Stromal cell of bone marrow (primary cell): ENCODE measurements at regions not wholly inside any gene's neighbourhood (a gene's known extent, or its start where the extent isn't known, plus 50 kb on each side); places are given as distances from the start of the nearest gene placed in this dataset.
"Not testable (repeated sequence)": the region's sequence is repeated elsewhere in the genome, so short reads cannot be mapped to it uniquely, and the experiment has no call there.

Experiments
- DNase-seq: peaks from one replicate; pipeline ENCODE4 v3.0.0-alpha.2; 2012; ENCODE audit warnings: low read depth

- no peak for DNase-seq
Measured at GRCh38 chr15:53031469-53031868, 241.3 kb upstream of the ONECUT1 start.

- no peak for DNase-seq
Measured at GRCh38 chr15:53022788-53023187, 232.7 kb upstream of the ONECUT1 start.

- no peak for DNase-seq
Measured at GRCh38 chr15:53013329-53013728, 223.2 kb upstream of the ONECUT1 start.

GRCh38 chr15:53011779-53012178 lies 221.6 kb upstream of the ONECUT1 start:
- DNase-seq: not testable (repeated sequence)

- DNase-seq: no peak
Measured at GRCh38 chr15:53009093-53009492, 219.0 kb upstream of the ONECUT1 start.

- DNase-seq: no peak
Measured at GRCh38 chr15:53000409-53000808, 210.3 kb upstream of the ONECUT1 start.

- DNase-seq: no peak
Measured at GRCh38 chr15:52997123-52997522, 207.0 kb upstream of the ONECUT1 start.

GRCh38 chr15:52994290-52994689 lies 204.2 kb upstream of the ONECUT1 start:
- no peak for DNase-seq

GRCh38 chr15:52984507-52984906 lies 194.4 kb upstream of the ONECUT1 start:
- DNase-seq: no peak

- no peak for DNase-seq
Measured at GRCh38 chr15:52980446-52980845, 190.3 kb upstream of the ONECUT1 start.

GRCh38 chr15:52976516-52977075 lies 186.5 kb upstream of the ONECUT1 start:
- DNase-seq: no peak

GRCh38 chr15:52975941-52976449 lies 185.9 kb upstream of the ONECUT1 start:
- DNase-seq: no peak

- no peak for DNase-seq
Measured at GRCh38 chr15:52963865-52964264, 173.7 kb upstream of the ONECUT1 start.

- DNase-seq: no peak
Measured at GRCh38 chr15:52960283-52960682, 170.1 kb upstream of the ONECUT1 start.

GRCh38 chr15:52943746-52944145 lies 153.6 kb upstream of the ONECUT1 start:
- no peak for DNase-seq

- DNase-seq: no peak
Measured at GRCh38 chr15:52936489-52936888, 146.4 kb upstream of the ONECUT1 start.

GRCh38 chr15:52925130-52925529 lies 135.0 kb upstream of the ONECUT1 start:
- DNase-seq: no peak

- no peak for DNase-seq
Measured at GRCh38 chr15:52924630-52925029, 134.5 kb upstream of the ONECUT1 start.

GRCh38 chr15:52923626-52924025 lies 133.5 kb upstream of the ONECUT1 start:
- no peak for DNase-seq

GRCh38 chr15:52922871-52923270 lies 132.7 kb upstream of the ONECUT1 start:
- DNase-seq: no peak

- DNase-seq: no peak
Measured at GRCh38 chr15:52912172-52912571, 122.0 kb upstream of the ONECUT1 start.

- DNase-seq: no peak
Measured at GRCh38 chr15:52893338-52893737, 103.2 kb upstream of the ONECUT1 start.

- DNase-seq: no peak
Measured at GRCh38 chr15:52879904-52880303, 89.8 kb upstream of the ONECUT1 start.

GRCh38 chr15:52879145-52879544 lies 89.0 kb upstream of the ONECUT1 start:
- DNase-seq: no peak
